H9 (cell line): ENCODE measurements at regions not wholly inside any gene's neighbourhood (a gene's known extent, or its start where the extent isn't known, plus 50 kb on each side); places are given as distances from the start of the nearest gene placed in this dataset.

Experiments used
- DNase-seq: peaks from one replicate; pipeline ENCODE4 v3.0.0-alpha.2; 2017
- H2AFZ ChIP-seq: one replicate; pipeline ENCODE4 v1.6.1; 2013; ENCODE audit warnings: mild to moderate bottlenecking, low read length, control low read depth, moderate library complexity
- H2AK5ac ChIP-seq: 2 replicates; pipeline ENCODE4 v1.6.1; 2013; ENCODE audit warnings: low read length, control low read depth, mixed read lengths; ENCODE audit not compliant: insufficient read length
- H2BK120ac ChIP-seq: one replicate; pipeline ENCODE4 v1.6.1; 2013; ENCODE audit warnings: low read depth, mild to moderate bottlenecking, low read length, control low read depth, inconsistent platforms; ENCODE audit not compliant: poor library complexity, severe bottlenecking
- H2BK12ac ChIP-seq: 2 replicates; pipeline ENCODE4 v1.6.1; 2013; ENCODE audit warnings: low read length, control low read depth, mixed read lengths, low read depth; ENCODE audit not compliant: insufficient read length
- H2BK15ac ChIP-seq: 2 replicates; pipeline ENCODE4 v1.6.1; 2013; ENCODE audit warnings: low read depth, low read length, control low read depth
- H2BK20ac ChIP-seq: one replicate; pipeline ENCODE4 v1.6.1; 2013; ENCODE audit warnings: low read depth, mild to moderate bottlenecking, low read length, control low read depth, inconsistent platforms; ENCODE audit not compliant: poor library complexity, severe bottlenecking
- H2BK5ac ChIP-seq: 2 replicates; pipeline ENCODE4 v1.6.1; 2013; ENCODE audit warnings: low read length, control low read depth, mixed read lengths; ENCODE audit not compliant: insufficient read length
- H3K14ac ChIP-seq: 2 replicates; pipeline ENCODE4 v1.6.1; 2013; ENCODE audit warnings: low read length, control low read depth; ENCODE audit not compliant: insufficient read depth
- H3K18ac ChIP-seq: 2 replicates; pipeline ENCODE4 v1.6.1; 2013; ENCODE audit warnings: low read depth, mild to moderate bottlenecking, mixed read lengths, low read length, control low read depth; ENCODE audit not compliant: insufficient read length
- H3K23ac ChIP-seq: 2 replicates; pipeline ENCODE4 v1.6.1; 2013; ENCODE audit warnings: low read length, control low read depth, mixed read lengths, low read depth; ENCODE audit not compliant: insufficient read length
- H3K23me2 ChIP-seq: 2 replicates; pipeline ENCODE4 v1.6.1; 2013; ENCODE audit warnings: low read depth, mild to moderate bottlenecking, mixed read lengths, low read length, control low read depth; ENCODE audit not compliant: insufficient read length, poor library complexity, severe bottlenecking
- H3K27ac ChIP-seq: 2 replicates; pipeline ENCODE4 v1.5.1; 2013; ENCODE audit warnings: low read length, control low read depth, mixed read lengths, low read depth; ENCODE audit not compliant: insufficient read length
- H3K27me3 ChIP-seq: 2 replicates; pipeline ENCODE4 v1.6.1; 2013; ENCODE audit warnings: low read length, control low read depth, inconsistent platforms; ENCODE audit not compliant: insufficient read depth
- H3K4ac ChIP-seq: 2 replicates; pipeline ENCODE4 v1.6.1; 2013; ENCODE audit warnings: low read depth, mild to moderate bottlenecking, control low read depth, inconsistent platforms, low read length, moderate library complexity
- H3K4me1 ChIP-seq: 2 replicates; pipeline ENCODE4 v1.6.1; 2013; ENCODE audit warnings: low read length, control low read depth, inconsistent platforms; ENCODE audit not compliant: insufficient read depth
- H3K4me2 ChIP-seq: 2 replicates; pipeline ENCODE4 v1.6.1; 2013; ENCODE audit warnings: low read length, control low read depth, mixed read lengths; ENCODE audit not compliant: insufficient read length, insufficient read depth
- H3K56ac ChIP-seq: 2 replicates; pipeline ENCODE4 v1.6.1; 2013; ENCODE audit warnings: low read depth, mild to moderate bottlenecking, mixed read lengths, low read length, control low read depth; ENCODE audit not compliant: insufficient read length
- H3K79me1 ChIP-seq: 2 replicates; pipeline ENCODE4 v1.6.1; 2013; ENCODE audit warnings: low read depth, mild to moderate bottlenecking, moderate library complexity, low read length, control low read depth, inconsistent platforms; ENCODE audit not compliant: insufficient read depth, poor library complexity, severe bottlenecking
- H3K79me2 ChIP-seq: 2 replicates; pipeline ENCODE4 v1.6.1; 2013; ENCODE audit warnings: low read length, control low read depth, inconsistent platforms; ENCODE audit not compliant: insufficient read depth
- H3K9ac ChIP-seq: 2 replicates; pipeline ENCODE4 v1.6.1; 2013; ENCODE audit warnings: low read length, control low read depth, mixed read lengths; ENCODE audit not compliant: insufficient read length; ENCODE audit errors: extremely low read depth
- H3K9me3 ChIP-seq: one replicate; pipeline ENCODE4 v1.6.1; 2013; ENCODE audit warnings: low read depth, low read length, inconsistent platforms; ENCODE audit not compliant: control insufficient read depth
- H3T11ph ChIP-seq: one replicate; pipeline ENCODE4 v1.6.1; 2013; ENCODE audit warnings: mild to moderate bottlenecking, low read length, control low read depth, inconsistent platforms
- H4K20me1 ChIP-seq: one replicate; pipeline ENCODE4 v1.6.1; 2013; ENCODE audit not compliant: control insufficient read depth, insufficient read length, insufficient read depth
- H4K5ac ChIP-seq: 2 replicates; pipeline ENCODE4 v1.6.1; 2013; ENCODE audit warnings: low read depth, mild to moderate bottlenecking, mixed read lengths, low read length, control low read depth; ENCODE audit not compliant: insufficient read length
- H4K8ac ChIP-seq: replicated peaks from 2 replicates; pipeline ENCODE4 v1.6.1; 2013; ENCODE audit warnings: low read length, control low read depth, mixed read lengths, low read depth; ENCODE audit not compliant: insufficient read length
- H4K91ac ChIP-seq: 2 replicates; pipeline ENCODE4 v1.6.1; 2013; ENCODE audit warnings: low read depth, mild to moderate bottlenecking, moderate library complexity, mixed read lengths, low read length, control low read depth; ENCODE audit not compliant: insufficient read length
- H3K27ac Mint-ChIP-seq, 3 experiments: 2 replicates in 2 of 3; 3 replicates in 1 of 3; pipeline ENCODE4 v1.8.0; 2020 to 2021; ENCODE audit warnings: mixed read lengths in 3 of 3, mild to moderate bottlenecking in 1 of 3, moderate library complexity in 1 of 3
- H3K27me3 Mint-ChIP-seq: 2 replicates; pipeline ENCODE4 v1.8.0; 2021; ENCODE audit warnings: low read depth, mild to moderate bottlenecking, moderate library complexity, mixed read lengths
- H3K36me3 Mint-ChIP-seq, 3 experiments: 2 replicates in 2 of 3; 3 replicates in 1 of 3; pipeline ENCODE4 v1.8.0; 2020 to 2021; ENCODE audit warnings: low read depth in 3 of 3, mixed read lengths in 3 of 3; ENCODE audit not compliant: insufficient read depth in 1 of 3
- H3K4me1 Mint-ChIP-seq, 2 experiments: 2 replicates each; pipeline ENCODE4 v1.8.0; 2020; ENCODE audit warnings: mixed read lengths in 2 of 2
- H3K4me3 Mint-ChIP-seq, 2 experiments: 2 replicates in 1 of 2; 3 replicates in 1 of 2; pipeline ENCODE4 v1.8.0; 2020 to 2021; ENCODE audit warnings: mild to moderate bottlenecking in 2 of 2, mixed read lengths in 2 of 2, moderate library complexity in 1 of 2
- H3K9me3 Mint-ChIP-seq, 2 experiments: 2 replicates in 1 of 2; 3 replicates in 1 of 2; pipeline ENCODE4 v1.8.0; 2020; ENCODE audit warnings: mild to moderate bottlenecking in 2 of 2, mixed read lengths in 2 of 2, moderate library complexity in 1 of 2
- CTCF ChIP-seq: fragments of 200-600 bp; sonication (generic); conservative IDR thresholded peaks from 3 replicates; pipeline ENCODE4 v1.8.0; 2021; ENCODE audit warnings: antibody characterized with exemption, mild to moderate bottlenecking
- whole genome bisulfite sequencing: extraction: QIAGEN DNeasy Blood & Tissue Kit; methylation state at CpG from one replicate; pipeline ENCODE4 v1.1.7; 2013; ENCODE audit warnings: missing lambda C conversion rate, low lambda C conversion rate, mixed read lengths; ENCODE audit not compliant: insufficient read length; ENCODE audit errors: extremely low coverage; 5-methylcytosine and 5-hydroxymethylcytosine counted together

- Histone ChIP-seq H4K8ac (no peak overlapping the region), H3K4me1 (no peaks in the 10 kb centered on the region), H3T11ph (no peak overlapping the region), H2BK20ac (no peak overlapping the region), H2BK5ac (no peak overlapping the region), H2BK120ac (no peak overlapping the region), H2BK12ac (no peak overlapping the region), H3K18ac (no peak overlapping the region), H3K27ac (no peak overlapping the region), H3K56ac (no peak overlapping the region), H3K4me2 (no peak overlapping the region), H3K79me2 (no peaks in the 10 kb centered on the region), H4K91ac (no peak overlapping the region), H3K9ac (no peak overlapping the region), H3K4ac (no peak overlapping the region), H3K23me2 (no peaks in the 10 kb centered on the region), H4K20me1 (no peaks in the 10 kb centered on the region), H3K27me3 (no peaks in the 10 kb centered on the region), H2AK5ac (no peak overlapping the region), H4K5ac (no peak overlapping the region), H3K9me3 (no peaks in the 10 kb centered on the region), H3K23ac (no peak overlapping the region), H2BK15ac (no peak overlapping the region), H2AFZ (no peak overlapping the region), H3K79me1 (no peaks in the 10 kb centered on the region), H3K14ac (no peak overlapping the region)
- no peaks in the 10 kb centered on the region; a peak in 1 of 7 replicates for H3K36me3 Mint-ChIP-seq
- peaks cover 8% of the 10 kb centered on the region in 2 experiments; a peak in 3 of 4 replicates for H3K4me1 Mint-ChIP-seq
- H3K27me3 Mint-ChIP-seq = no peaks in the 10 kb centered on the region
- no peaks in the 10 kb centered on the region for H3K9me3 Mint-ChIP-seq
- no peak for TF ChIP-seq CTCF
- H3K4me3 Mint-ChIP-seq = no peak overlapping the region
- WGBS = no CpG with 5 or more reads among the region's 4 CpGs
- H3K27ac Mint-ChIP-seq = no peak overlapping the region
- DNase-seq = no peak
Measured at GRCh38 chr10:63930584-63930983, 409.4 kb downstream of the REEP3 start.
